ENCODE measurements at regions not wholly inside any gene's neighbourhood (a gene's known extent, or its start where the extent isn't known, plus 50 kb on each side); places are given as distances from the start of the nearest gene placed in this dataset.

DNA sequence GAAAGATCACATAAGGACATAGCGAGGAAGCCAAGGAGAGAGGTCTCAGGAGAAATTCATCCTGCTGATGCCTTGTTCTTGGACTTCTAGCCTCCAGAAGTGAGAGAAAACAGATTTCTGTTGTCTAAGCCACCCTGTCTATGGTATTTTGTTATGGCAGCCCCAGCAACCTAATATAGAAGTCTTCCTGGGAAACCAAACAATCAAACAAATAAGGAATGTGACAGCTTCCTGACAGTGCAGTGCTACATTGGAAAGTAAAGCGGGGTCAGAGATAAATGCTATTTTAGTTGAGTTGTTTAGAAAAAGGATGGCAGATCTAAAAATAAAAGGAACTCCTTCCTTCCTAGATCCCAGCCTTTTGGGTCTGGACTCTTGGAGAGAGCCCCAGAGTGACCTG lies 443.2 kb upstream of the GYPC start:
- TF ChIP-seq, protein P1, sequence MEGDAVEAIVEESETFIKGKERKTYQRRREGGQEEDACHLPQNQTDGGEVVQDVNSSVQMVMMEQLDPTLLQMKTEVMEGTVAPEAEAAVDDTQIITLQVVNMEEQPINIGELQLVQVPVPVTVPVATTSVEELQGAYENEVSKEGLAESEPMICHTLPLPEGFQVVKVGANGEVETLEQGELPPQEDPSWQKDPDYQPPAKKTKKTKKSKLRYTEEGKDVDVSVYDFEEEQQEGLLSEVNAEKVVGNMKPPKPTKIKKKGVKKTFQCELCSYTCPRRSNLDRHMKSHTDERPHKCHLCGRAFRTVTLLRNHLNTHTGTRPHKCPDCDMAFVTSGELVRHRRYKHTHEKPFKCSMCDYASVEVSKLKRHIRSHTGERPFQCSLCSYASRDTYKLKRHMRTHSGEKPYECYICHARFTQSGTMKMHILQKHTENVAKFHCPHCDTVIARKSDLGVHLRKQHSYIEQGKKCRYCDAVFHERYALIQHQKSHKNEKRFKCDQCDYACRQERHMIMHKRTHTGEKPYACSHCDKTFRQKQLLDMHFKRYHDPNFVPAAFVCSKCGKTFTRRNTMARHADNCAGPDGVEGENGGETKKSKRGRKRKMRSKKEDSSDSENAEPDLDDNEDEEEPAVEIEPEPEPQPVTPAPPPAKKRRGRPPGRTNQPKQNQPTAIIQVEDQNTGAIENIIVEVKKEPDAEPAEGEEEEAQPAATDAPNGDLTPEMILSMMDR (IDR thresholded peaks at IDR 0.05; ENCODE audit: low read depth, low read length), result no peak
- TF ChIP-seq EZH2phosphoT487 (IDR thresholded peaks at IDR 0.05; ENCODE audit: low read depth), result no peak
